ENCODE measurements at regions not wholly inside any gene's neighbourhood (a gene's known extent, or its start where the extent isn't known, plus 50 kb on each side); places are given as distances from the start of the nearest gene placed in this dataset.

- WGBS, 2 donors, result 53% methylated on average over 3 of the region's 4 CpGs; no CpG with 5 or more reads in 1 of the 2 donors
- TF ChIP-seq POLR2A (IDR thresholded peaks at IDR 0.05) (no peak), CTCF (IDR thresholded peaks at IDR 0.05) (no peak)
- intact Hi-C loops (cut with DNase I; ENCODE audit: low total_unique reads), result no loop called here
- no peak overlapping the region for H3K4me3 ChIP-seq (ENCODE audit: low read depth, poor library complexity, severe bottlenecking)
- DNase-seq (ENCODE audit: low spot score in 2 of 2), result no peak
Observed at GRCh38 chrY:19892076-19892964, 147.8 kb upstream of the KDM5D start.

- intact Hi-C loops (cut with DNase I; ENCODE audit: low total_unique reads), result no loop called here
- H3K4me3 ChIP-seq (ENCODE audit: low read depth, poor library complexity, severe bottlenecking), result no peak overlapping the region
- DNase-seq (ENCODE audit: low spot score in 2 of 2), result no peak
- TF ChIP-seq CTCF (IDR thresholded peaks at IDR 0.05), result no peak
- no peak for TF ChIP-seq POLR2A (IDR thresholded peaks at IDR 0.05)
- 25% methylated on average over 1 of the region's 2 CpGs; no CpG with 5 or more reads in 1 of the 2 donors for WGBS, 2 donors
Observed at GRCh38 chrY:19882145-19882544, 137.6 kb upstream of the KDM5D start.

- intact Hi-C loops (cut with DNase I; ENCODE audit: low total_unique reads), result no loop called here
- no peak overlapping the region for H3K4me3 ChIP-seq (ENCODE audit: low read depth, poor library complexity, severe bottlenecking)
- DNase-seq (ENCODE audit: low spot score in 2 of 2), result no peak
- no peak for TF ChIP-seq POLR2A (IDR thresholded peaks at IDR 0.05)
- no peak for TF ChIP-seq CTCF (IDR thresholded peaks at IDR 0.05)
- 61% methylated on average over 14 of the region's 14 CpGs; no CpG with 5 or more reads in 1 of the 2 donors for WGBS, 2 donors
Observed at GRCh38 chrY:19869715-19870114, 125.2 kb upstream of the KDM5D start.

GRCh38 chrY:19869281-19869680 lies 124.8 kb upstream of the KDM5D start:
- no peak for DNase-seq (ENCODE audit: low spot score in 2 of 2)
- WGBS, 2 donors, result 82% methylated on average over 12 of the region's 12 CpGs; no CpG with 5 or more reads in 1 of the 2 donors
- TF ChIP-seq CTCF (IDR thresholded peaks at IDR 0.05) (no peak), POLR2A (IDR thresholded peaks at IDR 0.05) (no peak)
- H3K4me3 ChIP-seq (ENCODE audit: low read depth, poor library complexity, severe bottlenecking), result no peak overlapping the region
- intact Hi-C loops (cut with DNase I; ENCODE audit: low total_unique reads), result no loop called here

GRCh38 chrY:19868647-19869046 lies 124.1 kb upstream of the KDM5D start:
- intact Hi-C loops (cut with DNase I; ENCODE audit: low total_unique reads), result no loop called here
- H3K4me3 ChIP-seq (ENCODE audit: low read depth, poor library complexity, severe bottlenecking), result no peak overlapping the region
- WGBS, 2 donors, result 75% methylated on average over 7 of the region's 7 CpGs; no CpG with 5 or more reads in 1 of the 2 donors
- DNase-seq (ENCODE audit: low spot score in 2 of 2), result no peak
- TF ChIP-seq POLR2A (IDR thresholded peaks at IDR 0.05), result no peak

GRCh38 chrY:19856474-19857135 lies 112.1 kb upstream of the KDM5D start:
- WGBS, 2 donors, result 52% methylated on average over 3 of the region's 3 CpGs; no CpG with 5 or more reads in 1 of the 2 donors
- intact Hi-C loops (cut with DNase I; ENCODE audit: low total_unique reads), result no loop called here
- no peak for DNase-seq (ENCODE audit: low spot score in 2 of 2)
- TF ChIP-seq CTCF (IDR thresholded peaks at IDR 0.05), result no peak
- TF ChIP-seq POLR2A (IDR thresholded peaks at IDR 0.05), result no peak
- H3K4me3 ChIP-seq (ENCODE audit: low read depth, poor library complexity, severe bottlenecking), result no peak overlapping the region
